Endothelial cell of umbilical vein (primary cell): ENCODE measurements at regions not wholly inside any gene's neighbourhood (a gene's known extent, or its start where the extent isn't known, plus 50 kb on each side); places are given as distances from the start of the nearest gene placed in this dataset.

Experiments used
- BruUV-seq: library from RNA; stranded (reverse); fragments of 400-500 nt; replicated peaks from 2 replicates; lab custom pipeline; 2021; lab: Mats Ljungman, UMichigan
- CTCF ChIA-PET: fragments of 300-600, 350-600 bp; sonication (Branson Sonifier 250); formaldehyde crosslinking; loops from one replicate; lab custom pipeline; 2021; ENCODE audit warnings: antibody characterized with exemption, inconsistent platforms; lab: Charles Lee
- POLR2A ChIA-PET: fragments of 300-600, 350-600 bp; sonication (Branson Sonifier 250); formaldehyde crosslinking; loops from one replicate; lab custom pipeline; 2021; ENCODE audit warnings: antibody characterized with exemption, inconsistent platforms; lab: Charles Lee
- DNase-seq: peaks from one replicate; pipeline ENCODE4 v3.0.0-alpha.2; 2011; ENCODE audit warnings: low read depth, low spot score
- FAIRE-seq: peaks from 2 replicates; lab custom pipeline; 2011; peaks lifted over from hg19 to GRCh38; lab: Jason Lieb, UNC
- H2AFZ ChIP-seq: 2 replicates; pipeline ENCODE4 v1.6.0; 2012; ENCODE audit warnings: low read depth, low read length, control low read depth, inconsistent platforms
- H3K27ac ChIP-seq: 2 replicates; pipeline ENCODE4 v1.5.1; 2011; ENCODE audit warnings: low read depth, mild to moderate bottlenecking, control low read depth, low read length, moderate library complexity; ENCODE audit not compliant: insufficient read depth
- H3K27me3 ChIP-seq, 2 experiments: 2 replicates each; pipeline versions ENCODE4 v1.6.0 to v1.6.1; 2011; ENCODE audit warnings: low read length in 2 of 2, mixed read lengths in 1 of 2; ENCODE audit not compliant: control insufficient read depth in 2 of 2, insufficient read depth in 2 of 2
- H3K36me3 ChIP-seq, 2 experiments: 2 replicates in 1 of 2; 3 replicates in 1 of 2; pipeline ENCODE4 v1.5.1; 2011; ENCODE audit warnings: low read length in 2 of 2, mild to moderate bottlenecking in 1 of 2, moderate library complexity in 1 of 2; ENCODE audit not compliant: control insufficient read depth in 2 of 2, insufficient read depth in 2 of 2; ENCODE audit errors: extremely low read depth in 1 of 2
- H3K4me1 ChIP-seq: 3 replicates; pipeline ENCODE4 v1.5.1; 2011; ENCODE audit warnings: mild to moderate bottlenecking, low read length; ENCODE audit not compliant: control insufficient read depth, insufficient read depth; ENCODE audit errors: extremely low read depth
- H3K4me2 ChIP-seq: 2 replicates; pipeline ENCODE4 v1.6.1; 2011; ENCODE audit warnings: low read length, control low read depth, mixed read lengths; ENCODE audit not compliant: insufficient read depth
- H3K4me3 ChIP-seq, 3 experiments: fragments of 200-600 bp in 1 of 3; sonication (generic), shearing (Covaris generic) in 1 of 3; replicated peaks in 1 of 3; 2 replicates each; pipeline ENCODE4 v1.5.1; 2011 to 2016; ENCODE audit warnings: control low read depth in 3 of 3, low read length in 3 of 3, mild to moderate bottlenecking in 2 of 3, inconsistent platforms in 1 of 3, low read depth in 1 of 3, moderate library complexity in 1 of 3; ENCODE audit not compliant: insufficient read depth in 1 of 3
- H3K79me2 ChIP-seq: 2 replicates; pipeline ENCODE4 v1.6.0; 2012; ENCODE audit warnings: low read length, inconsistent platforms; ENCODE audit not compliant: control insufficient read depth, insufficient read depth
- H3K9ac ChIP-seq: replicated peaks from 2 replicates; pipeline ENCODE3; 2011; ENCODE audit warnings: low read length, control low read depth; ENCODE audit not compliant: insufficient read depth; ENCODE audit errors: extremely low read depth
- H3K9me1 ChIP-seq: replicated peaks from 3 replicates; pipeline ENCODE4 v1.6.0; 2011; ENCODE audit warnings: mild to moderate bottlenecking, low read length; ENCODE audit not compliant: control insufficient read depth, insufficient read depth; ENCODE audit errors: extremely low read depth
- H3K9me3 ChIP-seq: replicated peaks from 2 replicates; pipeline ENCODE4 v1.5.1; 2012; ENCODE audit warnings: low read length, inconsistent platforms; ENCODE audit not compliant: control insufficient read depth, insufficient read depth
- H4K20me1 ChIP-seq: replicated peaks from 2 replicates; pipeline ENCODE3; 2011; ENCODE audit warnings: mild to moderate bottlenecking, low read length; ENCODE audit not compliant: control insufficient read depth, insufficient read depth; ENCODE audit errors: extremely low read depth
- CTCF ChIP-seq, 2 donors: IDR thresholded peaks; 1 replicate in 1 of 2; 2 replicates in 1 of 2; pipeline ENCODE4 v1.5.1; 2011; ENCODE audit warnings: low read length in 2 of 2, mild to moderate bottlenecking in 2 of 2, moderate library complexity in 2 of 2, control low read depth in 1 of 2, inconsistent platforms in 1 of 2, low read depth in 1 of 2; ENCODE audit not compliant: insufficient read depth in 1 of 2; ENCODE audit errors: extremely low read depth in 1 of 2
- EZH2 ChIP-seq: IDR thresholded peaks from 2 replicates; pipeline ENCODE4 v1.6.1; 2012; ENCODE audit warnings: borderline replicate concordance, low read depth, mild to moderate bottlenecking, moderate library complexity, low read length, inconsistent platforms; ENCODE audit not compliant: severe bottlenecking
- FOS ChIP-seq: IDR thresholded peaks from 2 replicates; pipeline ENCODE4 v1.6.1; 2011; ENCODE audit warnings: mild to moderate bottlenecking, low read length, moderate library complexity, borderline replicate concordance; ENCODE audit not compliant: insufficient read depth
- GATA2 ChIP-seq: IDR thresholded peaks from 2 replicates; pipeline ENCODE4 v1.7.0; 2011; ENCODE audit warnings: low read depth, mild to moderate bottlenecking, moderate library complexity, mixed read lengths, low read length; ENCODE audit not compliant: insufficient read length, insufficient read depth
- JUN ChIP-seq: IDR thresholded peaks from 2 replicates; pipeline ENCODE4 v1.6.1; 2011; ENCODE audit warnings: borderline replicate concordance, low read depth; ENCODE audit not compliant: insufficient read length, insufficient read depth
- MAX ChIP-seq: IDR thresholded peaks from 2 replicates; pipeline ENCODE4 v1.6.1; 2011; ENCODE audit not compliant: insufficient read depth, insufficient read length
- MYC ChIP-seq: IDR thresholded peaks from one replicate; pipeline ENCODE4 v1.6.1; 2011; ENCODE audit warnings: mild to moderate bottlenecking, low read depth, low read length
- POLR2A ChIP-seq: IDR thresholded peaks from 2 replicates; pipeline ENCODE4 v1.6.1; 2012; ENCODE audit warnings: low read depth, mild to moderate bottlenecking, control low read depth, low read length
- POLR2AphosphoS5 ChIP-seq: IDR thresholded peaks from 2 replicates; pipeline ENCODE4 v1.6.1; 2012; ENCODE audit warnings: low read depth, mild to moderate bottlenecking, control low read depth, low read length, moderate library complexity; ENCODE audit not compliant: insufficient read depth
- dilution Hi-C: fragments of 300-500 bp; cut with MboI; formaldehyde crosslinking; loops from one replicate; pipeline ENCODE4 v1.15.0; 2019; ENCODE audit warnings: low sequenced_read_pairs; ENCODE audit not compliant: extremely low pct_ligation_motif_present
- intact Hi-C: fragments of 100-400 bp; cut with micrococcal nuclease; formaldehyde crosslinking; loops from one replicate; pipeline ENCODE4 v1.10.0; 2022

DNA sequence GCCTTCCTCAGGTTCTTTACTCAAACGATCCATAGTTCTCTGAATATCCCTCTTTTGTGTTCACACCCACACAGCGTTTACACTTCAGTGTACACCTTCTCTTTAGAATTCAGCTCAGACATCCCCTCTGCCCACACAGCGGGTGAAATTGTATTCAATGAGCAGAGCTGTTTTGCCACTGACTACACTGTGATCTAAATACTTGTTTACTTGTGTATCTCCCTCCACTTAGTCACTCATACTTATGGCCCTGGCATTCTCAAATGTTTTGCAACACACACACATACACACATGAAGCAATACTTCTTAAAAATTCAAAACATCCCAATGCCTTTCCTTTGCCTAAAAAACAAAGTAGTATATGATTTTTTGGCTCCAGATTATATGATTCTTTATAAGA lies 297.1 kb downstream of the TMX3 start:
- no peaks in the 10 kb centered on the region for H3K9me3 ChIP-seq
- H3K36me3 ChIP-seq = no peaks in the 10 kb centered on the region
- no peak overlapping the region for H3K27ac ChIP-seq
- no peaks in the 10 kb centered on the region for H4K20me1 ChIP-seq
- H3K9me1 ChIP-seq = no peaks in the 10 kb centered on the region
- POLR2A ChIA-PET = no interaction called here
- H3K4me1 ChIP-seq = no peaks in the 10 kb centered on the region
- CTCF ChIA-PET = no interaction called here
- H3K27me3 ChIP-seq = no peaks in the 10 kb centered on the region
- H3K79me2 ChIP-seq = no peaks in the 10 kb centered on the region
- no peak overlapping the region for H3K4me2 ChIP-seq
- TF ChIP-seq MYC (no peak), POLR2A (no peak), JUN (no peak), POLR2AphosphoS5 (no peak), CTCF (IDR thresholded peaks at IDR 0.05; ENCODE audit: extremely low read depth in 1 of 2, insufficient read depth in 1 of 2, low read depth in 1 of 2, low read length in 2 of 2) (no peak), GATA2 (no peak), EZH2 (no peak), MAX (no peak), FOS (no peak)
- no peak overlapping the region for H2AFZ ChIP-seq
- H3K4me3 ChIP-seq = no peak overlapping the region
- intact Hi-C loops = no loop called here
- FAIRE-seq (no peak), DNase-seq (no peak)
- H3K9ac ChIP-seq = no peak overlapping the region
- dilution Hi-C loops = no loop called here
- no TSS peak for BruUV-seq
